SK-N-SH treated with all-trans-retinoic acid at 6 μM for 48 hours (cell line): ENCODE measurements at regions not wholly inside any gene's neighbourhood (a gene's known extent, or its start where the extent isn't known, plus 50 kb on each side); places are given as distances from the start of the nearest gene placed in this dataset.

Source experiments
- ARNTL ChIP-seq: fragments of 450-650 bp; formaldehyde crosslinking; IDR thresholded peaks from 2 replicates; pipeline ENCODE4 v1.5.0; 2020; ENCODE audit warnings: low read depth, mild to moderate bottlenecking, moderate library complexity, borderline replicate concordance
- OSR1 ChIP-seq: fragments of 250-450 bp; sonication (Bioruptor Pico); IDR thresholded peaks from 2 replicates; pipeline ENCODE4 v1.8.0; 2022; ENCODE audit warnings: moderate library complexity, mild to moderate bottlenecking, inconsistent platforms
- SNAI2 ChIP-seq: fragments of 250-450 bp; sonication (Bioruptor Pico); IDR thresholded peaks from 2 replicates; pipeline ENCODE4 v1.5.0; 2020; ENCODE audit warnings: mild to moderate bottlenecking, moderate library complexity
- TCF4 ChIP-seq: fragments of 250-450 bp; sonication (Bioruptor Pico); IDR thresholded peaks from 2 replicates; pipeline ENCODE4 v1.8.0; 2021; ENCODE audit warnings: mild to moderate bottlenecking, moderate library complexity, borderline replicate concordance
- TOX ChIP-seq: fragments of 250-450 bp; sonication (Bioruptor Pico); IDR thresholded peaks from 2 replicates; pipeline ENCODE4 v1.8.0; 2021; ENCODE audit warnings: mild to moderate bottlenecking, moderate library complexity, borderline replicate concordance
- ZC3H10 ChIP-seq: fragments of 250-450 bp; sonication (Bioruptor Pico); IDR thresholded peaks from 2 replicates; pipeline ENCODE4 v1.5.1; 2021; ENCODE audit warnings: mild to moderate bottlenecking, moderate library complexity
- ZFP3 ChIP-seq: fragments of 250-450 bp; sonication (Bioruptor Pico); IDR thresholded peaks from 2 replicates; pipeline ENCODE4 v1.5.0; 2020; ENCODE audit warnings: mild to moderate bottlenecking, moderate library complexity
- ZNF565 ChIP-seq: fragments of 450-650 bp; formaldehyde crosslinking; conservative IDR thresholded peaks from 2 replicates; pipeline ENCODE4 v1.5.0; 2020; ENCODE audit warnings: low read depth, mild to moderate bottlenecking, moderate library complexity
- ZNF8 ChIP-seq: fragments of 450-650 bp; formaldehyde crosslinking; IDR thresholded peaks from 2 replicates; pipeline ENCODE4 v1.5.0; 2020; ENCODE audit warnings: mild to moderate bottlenecking, moderate library complexity
- TF ChIP-seq, protein P1 (sequence below): fragments of 250-450 bp; sonication (Bioruptor Pico); IDR thresholded peaks from 2 replicates; pipeline ENCODE4 v1.8.0; 2021; ENCODE audit warnings: low read depth, mild to moderate bottlenecking, moderate library complexity, borderline replicate concordance
- TF ChIP-seq, protein P2 (sequence below): fragments of 250-450 bp; sonication (Bioruptor Pico); IDR thresholded peaks from 2 replicates; pipeline ENCODE4 v1.8.0; 2020; ENCODE audit warnings: mild to moderate bottlenecking, moderate library complexity, borderline replicate concordance
- TF ChIP-seq, protein P3 (sequence below): fragments of 250-450 bp; sonication (Bioruptor Pico); IDR thresholded peaks from 2 replicates; pipeline ENCODE4 v1.5.0; 2020; ENCODE audit warnings: mild to moderate bottlenecking, moderate library complexity

DNA sequence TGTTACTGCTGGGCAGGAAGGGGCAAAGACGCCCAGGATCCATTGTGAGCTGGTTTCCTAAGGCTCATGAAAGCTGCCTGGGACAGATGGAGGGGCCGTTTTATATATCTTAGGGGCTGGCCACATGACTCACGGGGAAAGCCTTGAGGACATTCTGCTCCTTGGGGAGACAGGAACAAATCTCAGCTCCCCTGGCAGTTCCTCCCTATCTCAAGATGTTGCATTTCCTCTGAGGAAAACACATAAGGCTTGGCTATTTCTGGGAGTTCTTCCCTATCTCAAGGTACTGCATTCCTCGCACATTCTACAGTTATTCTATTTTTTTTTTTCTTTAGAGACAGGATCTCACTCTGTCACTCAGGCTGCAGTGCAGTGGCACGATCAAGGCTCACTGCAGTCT, 804.6 kb upstream of the TENM3 start:
- TF ChIP-seq, protein P1, sequence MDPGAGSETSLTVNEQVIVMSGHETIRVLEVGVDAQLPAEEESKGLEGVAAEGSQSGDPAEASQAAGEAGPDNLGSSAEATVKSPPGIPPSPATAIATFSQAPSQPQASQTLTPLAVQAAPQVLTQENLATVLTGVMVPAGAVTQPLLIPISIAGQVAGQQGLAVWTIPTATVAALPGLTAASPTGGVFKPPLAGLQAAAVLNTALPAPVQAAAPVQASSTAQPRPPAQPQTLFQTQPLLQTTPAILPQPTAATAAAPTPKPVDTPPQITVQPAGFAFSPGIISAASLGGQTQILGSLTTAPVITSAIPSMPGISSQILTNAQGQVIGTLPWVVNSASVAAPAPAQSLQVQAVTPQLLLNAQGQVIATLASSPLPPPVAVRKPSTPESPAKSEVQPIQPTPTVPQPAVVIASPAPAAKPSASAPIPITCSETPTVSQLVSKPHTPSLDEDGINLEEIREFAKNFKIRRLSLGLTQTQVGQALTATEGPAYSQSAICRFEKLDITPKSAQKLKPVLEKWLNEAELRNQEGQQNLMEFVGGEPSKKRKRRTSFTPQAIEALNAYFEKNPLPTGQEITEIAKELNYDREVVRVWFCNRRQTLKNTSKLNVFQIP (CRISPR knock-in tag) = no peak
- no peak for TF ChIP-seq ZNF8 (CRISPR knock-in tag)
- no peak for TF ChIP-seq TCF4 (CRISPR knock-in tag)
- no peak for TF ChIP-seq TOX (CRISPR knock-in tag)
- TF ChIP-seq ARNTL (CRISPR knock-in tag) = no peak
- no peak for TF ChIP-seq SNAI2 (CRISPR knock-in tag)
- no peak for TF ChIP-seq ZFP3 (CRISPR knock-in tag)
- no peak for TF ChIP-seq OSR1 (CRISPR knock-in tag)
- TF ChIP-seq, protein P2, sequence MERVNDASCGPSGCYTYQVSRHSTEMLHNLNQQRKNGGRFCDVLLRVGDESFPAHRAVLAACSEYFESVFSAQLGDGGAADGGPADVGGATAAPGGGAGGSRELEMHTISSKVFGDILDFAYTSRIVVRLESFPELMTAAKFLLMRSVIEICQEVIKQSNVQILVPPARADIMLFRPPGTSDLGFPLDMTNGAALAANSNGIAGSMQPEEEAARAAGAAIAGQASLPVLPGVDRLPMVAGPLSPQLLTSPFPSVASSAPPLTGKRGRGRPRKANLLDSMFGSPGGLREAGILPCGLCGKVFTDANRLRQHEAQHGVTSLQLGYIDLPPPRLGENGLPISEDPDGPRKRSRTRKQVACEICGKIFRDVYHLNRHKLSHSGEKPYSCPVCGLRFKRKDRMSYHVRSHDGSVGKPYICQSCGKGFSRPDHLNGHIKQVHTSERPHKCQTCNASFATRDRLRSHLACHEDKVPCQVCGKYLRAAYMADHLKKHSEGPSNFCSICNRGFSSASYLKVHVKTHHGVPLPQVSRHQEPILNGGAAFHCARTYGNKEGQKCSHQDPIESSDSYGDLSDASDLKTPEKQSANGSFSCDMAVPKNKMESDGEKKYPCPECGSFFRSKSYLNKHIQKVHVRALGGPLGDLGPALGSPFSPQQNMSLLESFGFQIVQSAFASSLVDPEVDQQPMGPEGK (CRISPR knock-in tag) = no peak
- TF ChIP-seq, protein P3, sequence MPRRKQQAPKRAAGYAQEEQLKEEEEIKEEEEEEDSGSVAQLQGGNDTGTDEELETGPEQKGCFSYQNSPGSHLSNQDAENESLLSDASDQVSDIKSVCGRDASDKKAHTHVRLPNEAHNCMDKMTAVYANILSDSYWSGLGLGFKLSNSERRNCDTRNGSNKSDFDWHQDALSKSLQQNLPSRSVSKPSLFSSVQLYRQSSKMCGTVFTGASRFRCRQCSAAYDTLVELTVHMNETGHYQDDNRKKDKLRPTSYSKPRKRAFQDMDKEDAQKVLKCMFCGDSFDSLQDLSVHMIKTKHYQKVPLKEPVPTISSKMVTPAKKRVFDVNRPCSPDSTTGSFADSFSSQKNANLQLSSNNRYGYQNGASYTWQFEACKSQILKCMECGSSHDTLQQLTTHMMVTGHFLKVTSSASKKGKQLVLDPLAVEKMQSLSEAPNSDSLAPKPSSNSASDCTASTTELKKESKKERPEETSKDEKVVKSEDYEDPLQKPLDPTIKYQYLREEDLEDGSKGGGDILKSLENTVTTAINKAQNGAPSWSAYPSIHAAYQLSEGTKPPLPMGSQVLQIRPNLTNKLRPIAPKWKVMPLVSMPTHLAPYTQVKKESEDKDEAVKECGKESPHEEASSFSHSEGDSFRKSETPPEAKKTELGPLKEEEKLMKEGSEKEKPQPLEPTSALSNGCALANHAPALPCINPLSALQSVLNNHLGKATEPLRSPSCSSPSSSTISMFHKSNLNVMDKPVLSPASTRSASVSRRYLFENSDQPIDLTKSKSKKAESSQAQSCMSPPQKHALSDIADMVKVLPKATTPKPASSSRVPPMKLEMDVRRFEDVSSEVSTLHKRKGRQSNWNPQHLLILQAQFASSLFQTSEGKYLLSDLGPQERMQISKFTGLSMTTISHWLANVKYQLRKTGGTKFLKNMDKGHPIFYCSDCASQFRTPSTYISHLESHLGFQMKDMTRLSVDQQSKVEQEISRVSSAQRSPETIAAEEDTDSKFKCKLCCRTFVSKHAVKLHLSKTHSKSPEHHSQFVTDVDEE (CRISPR knock-in tag) = no peak
- no peak for TF ChIP-seq ZNF565
- no peak for TF ChIP-seq ZC3H10 (CRISPR knock-in tag)
